B cell (primary cell): ENCODE measurements at regions not wholly inside any gene's neighbourhood (a gene's known extent, or its start where the extent isn't known, plus 50 kb on each side); places are given as distances from the start of the nearest gene placed in this dataset.

Experiments used
- ATAC-seq: fragments of 200-7000 bp; cut with Tn5 transposase; one replicate; pipeline ENCODE4 v1.10.0; 2021; ENCODE audit warnings: low read depth, mild to moderate bottlenecking, moderate number of reproducible peaks, moderate library complexity
- CTCF ChIA-PET: fragments of 350-600 bp; sonication (Branson Sonifier 250); formaldehyde crosslinking; loops from one replicate; lab custom pipeline; 2021; ENCODE audit warnings: antibody characterized with exemption, inconsistent platforms; lab: Charles Lee
- POLR2A ChIA-PET: fragments of 350-600 bp; sonication (Branson Sonifier 250); formaldehyde crosslinking; loops from one replicate; lab custom pipeline; 2021; ENCODE audit warnings: antibody characterized with exemption; lab: Charles Lee
- DNase-seq: peaks from one replicate; pipeline ENCODE4 v3.0.0; 2013
- H2AFZ ChIP-seq: 2 replicates; pipeline ENCODE4 v1.6.1; 2012; ENCODE audit warnings: mild to moderate bottlenecking, low read depth, low read length; ENCODE audit not compliant: insufficient read depth, poor library complexity, severe bottlenecking
- H3K27ac ChIP-seq, 2 donors: 1 replicate in 1 of 2; 2 replicates in 1 of 2; pipeline ENCODE4 v1.5.1; 2012 to 2013; ENCODE audit warnings: low read length in 2 of 2, mild to moderate bottlenecking in 2 of 2, moderate library complexity in 1 of 2
- H3K27me3 ChIP-seq, 4 experiments: fragments of 200-600 bp in 1 of 4; sonication (generic) in 1 of 4; replicated peaks in 1 of 4; 1 replicate in 2 of 4; 2 replicates in 2 of 4; pipeline versions ENCODE4 v1.6.1 to v1.7.0; 2013 to 2016; ENCODE audit warnings: low read length in 3 of 4, mild to moderate bottlenecking in 2 of 4, mixed read lengths in 1 of 4, moderate library complexity in 1 of 4; ENCODE audit not compliant: insufficient read depth in 4 of 4, control insufficient read depth in 3 of 4; ENCODE audit errors: control extremely low read depth in 1 of 4
- H3K36me3 ChIP-seq, 2 experiments: replicated peaks in 1 of 2; 1 replicate in 1 of 2; 2 replicates in 1 of 2; pipeline versions ENCODE4 v1.6.1 to v1.7.1; 2013; ENCODE audit warnings: low read length in 1 of 2; ENCODE audit not compliant: insufficient read depth in 2 of 2, control insufficient read depth in 1 of 2; ENCODE audit errors: control extremely low read depth in 1 of 2, extremely low read depth in 1 of 2
- H3K4me1 ChIP-seq, 2 donors: fragments of 200-600 bp in 1 of 2; sonication (generic) in 1 of 2; 1 replicate in 1 of 2; 2 replicates in 1 of 2; pipeline versions ENCODE4 v1.5.1 to v1.6.1; 2013 to 2017; ENCODE audit warnings: low read length in 2 of 2; ENCODE audit not compliant: control insufficient read depth in 2 of 2, insufficient read depth in 2 of 2
- H3K4me2 ChIP-seq: replicated peaks from 2 replicates; pipeline ENCODE3; 2012; ENCODE audit warnings: mild to moderate bottlenecking, low read depth, low read length; ENCODE audit not compliant: poor library complexity, severe bottlenecking
- H3K4me3 ChIP-seq, 5 experiments: fragments of 200-600 bp in 1 of 5; sonication (generic) in 1 of 5; 1 replicate in 3 of 5; 2 replicates in 2 of 5; pipeline versions ENCODE4 v1.5.1 to v1.7.0; 2011 to 2016; ENCODE audit warnings: low read length in 4 of 5, mild to moderate bottlenecking in 4 of 5, low read depth in 2 of 5, control low read depth in 1 of 5, moderate library complexity in 1 of 5; ENCODE audit not compliant: insufficient read depth in 1 of 5; ENCODE audit errors: control extremely low read depth in 1 of 5, extremely low read depth in 1 of 5
- H3K79me2 ChIP-seq: fragments of 200-600 bp; sonication (generic); one replicate; pipeline ENCODE4 v1.6.0; 2016; ENCODE audit warnings: low read length; ENCODE audit not compliant: control insufficient read depth, insufficient read depth
- H3K9ac ChIP-seq: fragments of 200-600 bp; sonication (generic); 2 replicates; pipeline ENCODE4 v1.6.1; 2017; ENCODE audit warnings: mild to moderate bottlenecking, low read length, moderate library complexity
- H3K9me3 ChIP-seq, 3 donors: one replicate each; pipeline versions ENCODE4 v1.6.1 to v1.7.1; 2013; ENCODE audit warnings: low read length in 2 of 3; ENCODE audit not compliant: control insufficient read depth in 2 of 3, insufficient read depth in 1 of 3; ENCODE audit errors: control extremely low read depth in 1 of 3
- H4K20me1 ChIP-seq: 2 replicates; pipeline ENCODE4 v1.6.0; 2012; ENCODE audit warnings: mild to moderate bottlenecking, low read length; ENCODE audit not compliant: insufficient read depth, control insufficient read depth, poor library complexity, severe bottlenecking
- H3K27ac Mint-ChIP-seq: one replicate; pipeline ENCODE4 v1.8.0; 2021; ENCODE audit warnings: mixed read lengths
- H3K27me3 Mint-ChIP-seq: one replicate; pipeline ENCODE4 v1.8.0; 2021; ENCODE audit warnings: mixed read lengths
- H3K4me1 Mint-ChIP-seq: one replicate; pipeline ENCODE4 v1.8.0; 2021; ENCODE audit warnings: mixed read lengths
- H3K4me3 Mint-ChIP-seq: one replicate; pipeline ENCODE4 v1.8.0; 2021; ENCODE audit warnings: mixed read lengths
- H3K9me3 Mint-ChIP-seq: one replicate; pipeline ENCODE4 v1.8.0; 2022; ENCODE audit warnings: mixed read lengths; ENCODE audit not compliant: insufficient read depth
- CTCF ChIP-seq: fragments of 200-600 bp; IDR thresholded peaks from one replicate; pipeline ENCODE4 v1.8.0; 2022; ENCODE audit warnings: antibody characterized with exemption, mild to moderate bottlenecking
- EZH2 ChIP-seq: IDR thresholded peaks from 2 replicates; pipeline ENCODE4 v1.6.1; 2012; ENCODE audit warnings: borderline replicate concordance, low read depth, mild to moderate bottlenecking, moderate library complexity, low read length; ENCODE audit not compliant: insufficient read depth, poor library complexity, severe bottlenecking
- WGBS: methylation state at CpG from one replicate; pipeline ENCODE4 v1.1.5; 2013; ENCODE audit warnings: missing lambda C conversion rate; ENCODE audit not compliant: insufficient coverage; 5-methylcytosine and 5-hydroxymethylcytosine counted together
- intact Hi-C: fragments of 100-400 bp; cut with micrococcal nuclease; formaldehyde crosslinking; loops from one replicate; pipeline ENCODE4 v1.10.0; 2022

- Histone ChIP-seq H3K79me2 (no peaks in the 10 kb centered on the region), H3K27ac (no peak overlapping the region), H3K9ac (no peak overlapping the region), H4K20me1 (no peaks in the 10 kb centered on the region), H3K4me3 (no peak overlapping the region), H3K36me3 (no peaks in the 10 kb centered on the region), H3K9me3 (no peaks in the 10 kb centered on the region), H3K4me2 (no peak overlapping the region), H3K4me1 (no peaks in the 10 kb centered on the region), H2AFZ (no peak overlapping the region), H3K27me3 (no peaks in the 10 kb centered on the region)
- ChIA-PET CTCF (no interaction called here), POLR2A (no interaction called here)
- Mint-ChIP-seq H3K27me3 (peaks cover 3% of the 10 kb centered on the region), H3K27ac (no peak overlapping the region), H3K9me3 (no peaks in the 10 kb centered on the region), H3K4me3 (no peak overlapping the region), H3K4me1 (no peaks in the 10 kb centered on the region)
- intact Hi-C loops, result no loop called here
- WGBS, result 93% methylated on average over 4 of the region's 4 CpGs
- ATAC-seq (no peak), DNase-seq (no peak)
- TF ChIP-seq EZH2, result no peak
- no peak for TF ChIP-seq CTCF
Observed at GRCh38 chr12:28092396-28092795, 97.9 kb upstream of the CCDC91 start.

GRCh38 chr12:28096649-28097048 is 93.6 kb upstream of the CCDC91 start:
- TF ChIP-seq CTCF (no peak), EZH2 (no peak)
- ChIA-PET POLR2A (no interaction called here), CTCF (interaction anchor here (0.7 kb wide), 1 partner anchor 778 kb away, joined by 3 read pairs; no protein-coding TSS in a partner anchor)
- intact Hi-C loops, result no loop called here
- H3K27ac Mint-ChIP-seq, result no peak overlapping the region
- Histone ChIP-seq H3K27me3 (no peaks in the 10 kb centered on the region), H3K79me2 (no peaks in the 10 kb centered on the region), H3K4me2 (no peak overlapping the region), H3K9ac (no peak overlapping the region), H3K4me3 (no peak overlapping the region), H3K27ac (no peak overlapping the region), H2AFZ (no peak overlapping the region), H3K9me3 (no peaks in the 10 kb centered on the region), H4K20me1 (no peaks in the 10 kb centered on the region), H3K36me3 (no peaks in the 10 kb centered on the region), H3K4me1 (no peaks in the 10 kb centered on the region)
- H3K9me3 Mint-ChIP-seq, result no peaks in the 10 kb centered on the region
- no peak overlapping the region for H3K4me3 Mint-ChIP-seq
- ATAC-seq, result no peak
- WGBS, result 92% methylated on average over 2 of the region's 2 CpGs
- no peaks in the 10 kb centered on the region for H3K4me1 Mint-ChIP-seq
- DNase-seq, result no peak
- no peaks in the 10 kb centered on the region for H3K27me3 Mint-ChIP-seq
